ENCODE measurements at regions not wholly inside any gene's neighbourhood (a gene's known extent, or its start where the extent isn't known, plus 50 kb on each side); places are given as distances from the start of the nearest gene placed in this dataset.

DNA sequence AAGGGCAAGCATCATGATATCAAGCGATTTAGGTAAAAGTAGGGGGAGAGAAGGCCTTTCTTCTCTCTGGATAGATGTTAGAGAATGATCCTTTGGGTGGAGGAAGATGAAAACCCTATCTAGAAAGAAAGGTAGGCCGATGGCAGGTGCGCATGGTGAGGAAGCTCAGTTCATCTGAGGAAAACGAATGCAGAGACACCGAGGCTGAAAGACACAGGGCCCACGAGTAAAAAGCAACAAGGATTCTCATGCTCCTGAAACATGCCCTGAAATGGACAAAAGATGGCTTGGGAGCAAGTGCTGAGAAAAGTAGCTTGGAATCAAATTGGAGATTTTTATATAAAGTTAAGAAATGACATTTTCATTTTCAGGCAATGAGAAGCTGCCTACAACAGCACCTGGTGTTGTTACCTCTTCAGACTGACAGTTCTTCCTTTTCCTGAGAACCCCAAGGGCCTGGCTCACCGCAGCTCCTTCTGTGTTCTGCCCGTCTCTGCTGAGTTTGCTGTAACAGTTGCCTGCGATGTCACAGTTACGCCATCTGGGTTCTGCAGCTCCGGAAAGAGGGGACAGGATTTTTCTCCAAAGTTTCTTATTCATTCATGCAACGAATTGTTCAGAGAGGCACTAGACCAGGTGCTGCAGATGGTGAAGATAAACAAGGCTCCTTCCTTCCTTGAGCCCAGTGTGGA lies 402.0 kb upstream of the KLF6 start:
- H3K9me3 ChIP-seq (ENCODE audit: low read length) = no peaks in the 10 kb centered on the region
- H3K4me1 ChIP-seq (ENCODE audit: insufficient read depth, low read length) = peaks cover 19% of the 10 kb centered on the region
- H3K9ac ChIP-seq (ENCODE audit: low read length) = no peak overlapping the region
- no peaks in the 10 kb centered on the region for H3K36me3 ChIP-seq (ENCODE audit: low read depth, low read length)
- DNase-seq (no peak), ATAC-seq (no peak)
- intact Hi-C loops (cut with micrococcal nuclease) = no loop called here
- H3K9me2 ChIP-seq (replicated peaks; ENCODE audit: low read length) = no peaks in the 10 kb centered on the region
- H4K20me1 ChIP-seq (ENCODE audit: low read length) = no peaks in the 10 kb centered on the region
- TF ChIP-seq, protein P1, sequence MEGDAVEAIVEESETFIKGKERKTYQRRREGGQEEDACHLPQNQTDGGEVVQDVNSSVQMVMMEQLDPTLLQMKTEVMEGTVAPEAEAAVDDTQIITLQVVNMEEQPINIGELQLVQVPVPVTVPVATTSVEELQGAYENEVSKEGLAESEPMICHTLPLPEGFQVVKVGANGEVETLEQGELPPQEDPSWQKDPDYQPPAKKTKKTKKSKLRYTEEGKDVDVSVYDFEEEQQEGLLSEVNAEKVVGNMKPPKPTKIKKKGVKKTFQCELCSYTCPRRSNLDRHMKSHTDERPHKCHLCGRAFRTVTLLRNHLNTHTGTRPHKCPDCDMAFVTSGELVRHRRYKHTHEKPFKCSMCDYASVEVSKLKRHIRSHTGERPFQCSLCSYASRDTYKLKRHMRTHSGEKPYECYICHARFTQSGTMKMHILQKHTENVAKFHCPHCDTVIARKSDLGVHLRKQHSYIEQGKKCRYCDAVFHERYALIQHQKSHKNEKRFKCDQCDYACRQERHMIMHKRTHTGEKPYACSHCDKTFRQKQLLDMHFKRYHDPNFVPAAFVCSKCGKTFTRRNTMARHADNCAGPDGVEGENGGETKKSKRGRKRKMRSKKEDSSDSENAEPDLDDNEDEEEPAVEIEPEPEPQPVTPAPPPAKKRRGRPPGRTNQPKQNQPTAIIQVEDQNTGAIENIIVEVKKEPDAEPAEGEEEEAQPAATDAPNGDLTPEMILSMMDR (conservative IDR thresholded peaks at IDR 0.05; ENCODE audit: low read depth, low read length) = no peak
- TF ChIP-seq EZH2phosphoT487 (IDR thresholded peaks at IDR 0.05; ENCODE audit: borderline replicate concordance, low read length) (no peak), EZH2 (IDR thresholded peaks at IDR 0.05; ENCODE audit: low read length, unreplicated experiment) (no peak)
- H2AFZ ChIP-seq (ENCODE audit: low read length) = no peak overlapping the region
- H3K79me2 ChIP-seq (ENCODE audit: low read length) = no peaks in the 10 kb centered on the region
- CTCF ChIA-PET = no interaction called here
- POLR2A ChIA-PET (ENCODE audit: unreplicated experiment) = no interaction called here
- no peaks in the 10 kb centered on the region for H3K27me3 ChIP-seq (ENCODE audit: low read length)
- BruUV-seq (replicated peaks) = no TSS peak
- no peak overlapping the region for H3K4me3 ChIP-seq (ENCODE audit: low read length)
- H3K27ac ChIP-seq (ENCODE audit: low read length) = no peak overlapping the region
- no peak overlapping the region for H3K4me2 ChIP-seq (ENCODE audit: low read length)
- no peaks in the 10 kb centered on the region for H3F3A ChIP-seq (ENCODE audit: low read length, unreplicated experiment)

DNA sequence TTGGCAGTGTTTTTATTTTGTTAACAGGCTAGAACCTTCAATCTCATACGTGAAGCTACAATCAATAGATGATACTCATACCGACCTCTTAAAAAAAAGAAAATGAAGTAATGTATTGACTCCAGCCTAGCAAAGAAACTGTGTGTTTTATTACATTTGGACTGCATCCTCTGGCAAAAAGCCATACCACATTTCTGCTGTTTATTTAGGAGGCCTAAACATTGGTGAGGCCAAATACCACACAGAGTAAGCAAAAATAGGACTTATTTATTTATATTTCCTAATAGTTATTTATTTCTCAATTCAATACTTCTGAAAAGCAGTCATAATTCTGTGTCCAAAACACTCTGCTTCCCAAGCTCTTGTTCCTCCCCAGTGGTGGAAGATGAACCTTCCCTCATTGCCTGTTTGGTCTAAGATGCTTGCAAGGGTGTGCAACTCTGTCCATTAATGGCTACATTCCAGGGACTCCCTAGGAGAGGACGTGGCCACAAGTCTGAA lies 398.8 kb upstream of the KLF6 start:
- no peaks in the 10 kb centered on the region for H3K9me2 ChIP-seq (replicated peaks; ENCODE audit: low read length)
- H3K79me2 ChIP-seq (ENCODE audit: low read length) = no peaks in the 10 kb centered on the region
- H3K9ac ChIP-seq (ENCODE audit: low read length) = no peak overlapping the region
- BruUV-seq (replicated peaks) = no TSS peak
- no peak overlapping the region for H3K27ac ChIP-seq (ENCODE audit: low read length)
- TF ChIP-seq EZH2 (IDR thresholded peaks at IDR 0.05; ENCODE audit: low read length, unreplicated experiment) (no peak), EZH2phosphoT487 (IDR thresholded peaks at IDR 0.05; ENCODE audit: borderline replicate concordance, low read length) (no peak)
- TF ChIP-seq, protein P1 (conservative IDR thresholded peaks at IDR 0.05; ENCODE audit: low read depth, low read length) = no peak
- H3K9me3 ChIP-seq (ENCODE audit: low read length) = no peaks in the 10 kb centered on the region
- H3K27me3 ChIP-seq (ENCODE audit: low read length) = no peaks in the 10 kb centered on the region
- H4K20me1 ChIP-seq (ENCODE audit: low read length) = no peaks in the 10 kb centered on the region
- ChIA-PET CTCF (interaction anchor here (0.6 kb wide), 1 partner anchor 161 kb away, joined by 3 read pairs; no protein-coding TSS in a partner anchor), POLR2A (ENCODE audit: unreplicated experiment) (interaction anchor here (0.7 kb wide), 1 partner anchor 746 kb away, joined by 9 read pairs; no protein-coding TSS in a partner anchor)
- H3K4me1 ChIP-seq (ENCODE audit: insufficient read depth, low read length) = 0 out of 2 replicates have a peak, but pooled peaks cover 5% of the 10 kb centered on the region
- intact Hi-C loops (cut with micrococcal nuclease) = no loop called here
- H3K4me3 ChIP-seq (ENCODE audit: low read length) = no peak overlapping the region
- H3K36me3 ChIP-seq (ENCODE audit: low read depth, low read length) = no peaks in the 10 kb centered on the region
- no peaks in the 10 kb centered on the region for H3F3A ChIP-seq (ENCODE audit: low read length, unreplicated experiment)
- DNase-seq = peak; percentile 44
- H2AFZ ChIP-seq (ENCODE audit: low read length) = no peak overlapping the region
- no peak for ATAC-seq
- no peak overlapping the region for H3K4me2 ChIP-seq (ENCODE audit: low read length)

DNA sequence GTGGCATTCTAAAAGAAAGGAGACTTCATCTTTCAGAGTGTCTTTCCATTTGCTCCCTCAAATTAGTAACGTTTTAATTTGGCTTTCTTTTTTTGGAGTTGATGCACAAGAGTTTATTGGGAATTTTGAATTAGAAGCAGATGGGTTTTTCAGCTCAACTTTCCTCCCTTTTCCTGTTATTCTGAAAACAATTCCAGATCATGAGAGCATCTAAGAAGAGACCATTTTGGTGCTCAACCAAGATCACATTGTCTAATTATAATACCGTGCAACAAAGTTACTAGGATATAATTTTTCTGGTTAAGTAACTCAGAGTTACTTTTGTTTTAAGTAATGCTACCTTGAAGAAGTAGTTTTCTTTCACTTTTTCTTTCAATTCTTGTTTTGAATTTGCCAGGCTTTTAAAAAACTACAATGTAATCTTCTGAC lies 396.6 kb upstream of the KLF6 start:
- no peaks in the 10 kb centered on the region for H3F3A ChIP-seq (ENCODE audit: low read length, unreplicated experiment)
- H3K27ac ChIP-seq (ENCODE audit: low read length) = no peak overlapping the region
- H3K9ac ChIP-seq (ENCODE audit: low read length) = no peak overlapping the region
- ChIA-PET POLR2A (ENCODE audit: unreplicated experiment) (no interaction called here), CTCF (no interaction called here)
- 0 out of 2 replicates have a peak, but pooled peaks cover 5% of the 10 kb centered on the region for H3K4me1 ChIP-seq (ENCODE audit: insufficient read depth, low read length)
- intact Hi-C loops (cut with micrococcal nuclease) = no loop called here
- TF ChIP-seq EZH2phosphoT487 (IDR thresholded peaks at IDR 0.05; ENCODE audit: borderline replicate concordance, low read length) (no peak), EZH2 (IDR thresholded peaks at IDR 0.05; ENCODE audit: low read length, unreplicated experiment) (no peak)
- TF ChIP-seq, protein P1 (conservative IDR thresholded peaks at IDR 0.05; ENCODE audit: low read depth, low read length) = no peak
- H3K4me3 ChIP-seq (ENCODE audit: low read length) = no peak overlapping the region
- BruUV-seq (replicated peaks) = no TSS peak
- no peak overlapping the region for H2AFZ ChIP-seq (ENCODE audit: low read length)
- no peaks in the 10 kb centered on the region for H3K27me3 ChIP-seq (ENCODE audit: low read length)
- H3K79me2 ChIP-seq (ENCODE audit: low read length) = no peaks in the 10 kb centered on the region
- no peak for ATAC-seq
- no peaks in the 10 kb centered on the region for H3K36me3 ChIP-seq (ENCODE audit: low read depth, low read length)
- H3K4me2 ChIP-seq (ENCODE audit: low read length) = no peak overlapping the region
- H4K20me1 ChIP-seq (ENCODE audit: low read length) = no peaks in the 10 kb centered on the region
- H3K9me3 ChIP-seq (ENCODE audit: low read length) = no peaks in the 10 kb centered on the region
- DNase-seq = no peak
- no peaks in the 10 kb centered on the region for H3K9me2 ChIP-seq (replicated peaks; ENCODE audit: low read length)

Data from PC-3 (cell line).